Type B pancreatic cell (in vitro differentiated cells): ENCODE measurements at regions not wholly inside any gene's neighbourhood (a gene's known extent, or its start where the extent isn't known, plus 50 kb on each side); places are given as distances from the start of the nearest gene placed in this dataset.
"Not testable (repeated sequence)": the region's sequence is repeated elsewhere in the genome, so short reads cannot be mapped to it uniquely, and the experiment has no call there.

Experiments
- DNase-seq: peaks from one replicate; pipeline ENCODE4 v3.0.0; 2021; ENCODE audit warnings: mixed read lengths; ENCODE audit not compliant: unreplicated experiment; ENCODE audit errors: extremely low spot score
- H3K27ac Mint-ChIP-seq: 2 replicates; pipeline ENCODE4 v1.8.0; 2021; ENCODE audit warnings: mild to moderate bottlenecking, mixed read lengths
- H3K27me3 Mint-ChIP-seq: 2 replicates; pipeline ENCODE4 v1.8.0; 2021; ENCODE audit warnings: mixed read lengths
- H3K36me3 Mint-ChIP-seq: 2 replicates; pipeline ENCODE4 v1.8.0; 2021; ENCODE audit warnings: mixed read lengths
- H3K4me1 Mint-ChIP-seq: one replicate; pipeline ENCODE4 v1.8.0; 2021; ENCODE audit warnings: mixed read lengths; ENCODE audit not compliant: unreplicated experiment
- H3K4me3 Mint-ChIP-seq: 2 replicates; pipeline ENCODE4 v1.8.0; 2021; ENCODE audit warnings: mild to moderate bottlenecking, mixed read lengths
- H3K9me3 Mint-ChIP-seq: 2 replicates; pipeline ENCODE4 v1.8.0; 2021; ENCODE audit warnings: mixed read lengths
- TF ChIP-seq, protein P1 (sequence below): fragments of 200-600 bp; sonication (generic); conservative IDR thresholded peaks from 2 replicates; pipeline ENCODE4 v1.5.0; 2021; ENCODE audit warnings: antibody characterized with exemption, mild to moderate bottlenecking

DNA sequence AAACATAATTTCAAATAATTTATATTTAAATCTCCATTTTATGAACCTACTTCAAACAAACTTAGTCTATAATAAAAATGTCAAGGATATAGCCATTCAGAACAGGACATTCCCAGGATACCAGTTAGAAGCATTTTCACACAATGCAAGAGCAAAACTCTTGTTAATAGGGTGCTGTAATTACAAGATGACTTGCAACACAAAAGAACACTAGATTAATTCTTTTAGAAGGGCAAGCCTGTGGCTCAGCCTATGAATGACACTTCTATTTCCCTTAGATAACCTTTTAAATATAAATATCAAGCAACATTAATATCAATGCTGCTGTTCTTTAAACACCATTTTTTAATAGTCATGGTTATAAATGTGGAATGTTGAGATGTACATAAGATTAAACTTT lies 157.9 kb upstream of the SCN7A start:
- Mint-ChIP-seq H3K4me1 (no peaks in the 10 kb centered on the region), H3K9me3 (peaks cover 10% of the 10 kb centered on the region), H3K27me3 (no peaks in the 10 kb centered on the region), H3K4me3 (no peak overlapping the region), H3K27ac (no peak overlapping the region), H3K36me3 (no peaks in the 10 kb centered on the region)
- TF ChIP-seq, protein P1, sequence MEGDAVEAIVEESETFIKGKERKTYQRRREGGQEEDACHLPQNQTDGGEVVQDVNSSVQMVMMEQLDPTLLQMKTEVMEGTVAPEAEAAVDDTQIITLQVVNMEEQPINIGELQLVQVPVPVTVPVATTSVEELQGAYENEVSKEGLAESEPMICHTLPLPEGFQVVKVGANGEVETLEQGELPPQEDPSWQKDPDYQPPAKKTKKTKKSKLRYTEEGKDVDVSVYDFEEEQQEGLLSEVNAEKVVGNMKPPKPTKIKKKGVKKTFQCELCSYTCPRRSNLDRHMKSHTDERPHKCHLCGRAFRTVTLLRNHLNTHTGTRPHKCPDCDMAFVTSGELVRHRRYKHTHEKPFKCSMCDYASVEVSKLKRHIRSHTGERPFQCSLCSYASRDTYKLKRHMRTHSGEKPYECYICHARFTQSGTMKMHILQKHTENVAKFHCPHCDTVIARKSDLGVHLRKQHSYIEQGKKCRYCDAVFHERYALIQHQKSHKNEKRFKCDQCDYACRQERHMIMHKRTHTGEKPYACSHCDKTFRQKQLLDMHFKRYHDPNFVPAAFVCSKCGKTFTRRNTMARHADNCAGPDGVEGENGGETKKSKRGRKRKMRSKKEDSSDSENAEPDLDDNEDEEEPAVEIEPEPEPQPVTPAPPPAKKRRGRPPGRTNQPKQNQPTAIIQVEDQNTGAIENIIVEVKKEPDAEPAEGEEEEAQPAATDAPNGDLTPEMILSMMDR = no peak
- DNase-seq = no peak

DNA sequence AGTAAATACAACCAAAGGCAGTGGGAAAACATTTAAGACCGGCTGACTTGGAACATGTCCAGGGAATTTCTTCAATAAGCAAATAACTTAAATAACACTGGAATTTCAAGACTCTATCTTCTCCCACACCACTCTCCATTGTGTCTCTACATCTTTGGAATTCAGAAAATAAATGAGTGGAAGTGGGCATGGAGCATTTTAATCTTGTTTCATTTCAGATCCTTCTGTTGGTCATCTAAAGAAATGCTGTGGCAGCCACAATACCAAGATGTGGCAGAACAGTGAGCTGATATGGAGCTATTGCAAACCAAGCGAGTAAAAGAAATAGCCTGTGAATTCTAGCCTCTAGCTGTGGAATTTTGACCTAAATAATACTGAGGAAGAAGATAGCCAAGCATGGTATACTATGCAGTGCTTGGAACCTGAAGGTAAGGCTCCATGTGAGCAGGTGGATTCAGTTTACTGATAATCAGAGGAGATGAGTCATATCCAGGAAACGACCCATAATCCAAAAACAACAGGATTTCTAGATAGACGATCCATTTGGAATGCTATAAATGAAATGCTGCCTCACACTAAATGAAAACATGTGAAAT lies 157.1 kb upstream of the SCN7A start:
- DNase-seq = no peak
- TF ChIP-seq, protein P1 = no peak
- Mint-ChIP-seq H3K27ac (no peak overlapping the region), H3K9me3 (peaks cover 10% of the 10 kb centered on the region), H3K4me1 (no peaks in the 10 kb centered on the region), H3K36me3 (no peaks in the 10 kb centered on the region), H3K4me3 (no peak overlapping the region), H3K27me3 (no peaks in the 10 kb centered on the region)

DNA sequence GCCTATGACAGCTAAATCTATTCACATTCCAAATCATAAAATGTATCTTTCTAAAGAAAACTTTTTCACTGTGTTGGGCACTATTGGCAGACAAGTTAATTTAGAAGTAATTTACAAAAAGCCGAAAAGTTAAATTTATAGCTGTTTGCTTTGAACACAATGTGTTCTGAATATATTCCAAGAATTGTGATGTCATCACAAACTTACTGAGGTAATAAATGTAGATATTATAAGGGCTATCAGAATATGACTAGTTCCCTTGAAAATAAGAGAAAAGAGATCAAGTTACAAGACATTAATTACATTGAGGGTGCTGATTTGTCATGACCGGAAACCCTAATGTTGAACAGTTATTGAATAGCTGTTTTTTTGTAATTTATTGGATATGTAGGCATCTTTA lies 153.9 kb upstream of the SCN7A start:
- Mint-ChIP-seq H3K4me1 (no peaks in the 10 kb centered on the region), H3K9me3 (no peaks in the 10 kb centered on the region), H3K27me3 (no peaks in the 10 kb centered on the region), H3K36me3 (no peaks in the 10 kb centered on the region), H3K4me3 (no peak overlapping the region), H3K27ac (no peak overlapping the region)
- TF ChIP-seq, protein P1 = no peak
- DNase-seq = no peak

DNA sequence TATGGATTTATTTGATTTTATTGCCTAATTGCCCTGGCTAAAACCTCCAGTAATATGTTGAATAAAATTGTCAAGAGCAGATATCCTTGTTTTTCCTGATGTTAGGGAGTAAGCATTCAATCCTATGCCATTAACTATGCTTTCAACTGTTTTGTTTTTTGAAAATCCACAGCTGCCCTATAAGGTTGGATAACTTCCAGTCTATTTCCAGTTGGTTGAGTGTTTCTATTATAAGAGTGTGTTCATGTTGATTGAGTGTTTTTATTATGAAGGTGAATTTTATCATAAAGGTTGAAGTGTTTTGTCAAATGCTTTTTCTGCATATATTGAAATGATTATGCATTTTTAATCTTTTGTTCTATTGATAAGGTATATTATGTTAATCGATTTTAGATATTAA lies 149.9 kb upstream of the SCN7A start:
- Mint-ChIP-seq H3K27ac (no peak overlapping the region), H3K9me3 (no peaks in the 10 kb centered on the region), H3K36me3 (no peaks in the 10 kb centered on the region), H3K27me3 (no peaks in the 10 kb centered on the region), H3K4me3 (no peak overlapping the region), H3K4me1 (no peaks in the 10 kb centered on the region)
- TF ChIP-seq, protein P1 = no peak
- DNase-seq = no peak

DNA sequence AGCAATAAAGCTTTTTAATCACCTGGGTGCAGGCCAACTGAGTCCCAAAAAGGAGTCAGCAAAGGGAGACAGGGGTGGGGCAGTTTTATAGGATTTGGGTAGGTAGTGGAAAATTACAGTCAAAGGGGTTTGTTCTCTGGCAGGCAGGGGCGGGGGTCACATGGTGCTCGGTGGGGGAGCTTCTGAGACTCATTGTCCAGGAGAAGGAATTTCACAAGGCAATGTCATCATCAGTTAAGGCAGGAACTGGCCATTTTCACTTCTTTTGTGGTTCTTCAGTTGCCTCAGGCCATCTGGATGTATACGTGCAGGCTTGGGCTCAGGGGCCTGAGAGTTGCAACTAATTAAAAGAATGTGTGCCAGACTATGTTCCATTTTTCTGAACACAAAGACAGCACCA lies 147.5 kb upstream of the SCN7A start:
- not testable (repeated sequence) for DNase-seq, H3K36me3 Mint-ChIP-seq, H3K27me3 Mint-ChIP-seq, H3K27ac Mint-ChIP-seq, H3K4me1 Mint-ChIP-seq, H3K4me3 Mint-ChIP-seq, H3K9me3 Mint-ChIP-seq

DNA sequence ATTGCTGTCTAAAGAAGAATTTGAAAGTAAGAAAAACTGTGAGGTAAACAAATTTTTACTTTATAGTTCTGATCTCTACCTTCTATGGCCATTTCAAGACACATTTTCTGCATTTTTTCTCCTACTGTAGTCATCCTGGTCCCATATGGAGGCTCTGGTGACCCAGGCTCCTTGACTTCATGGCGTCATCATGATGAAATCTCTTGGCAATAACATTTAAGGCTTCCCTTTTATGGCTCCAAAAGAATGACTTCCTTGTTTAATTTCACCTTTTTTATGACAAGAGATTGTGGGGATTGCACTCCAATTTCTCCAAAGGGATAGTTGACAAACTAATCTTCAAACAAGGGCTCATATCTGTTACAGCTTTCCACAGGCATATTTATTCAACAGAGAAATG lies 143.0 kb upstream of the SCN7A start:
- TF ChIP-seq, protein P1 = no peak

More for the DNA sequence above, 143.0 kb upstream of the SCN7A start:
- H3K36me3 Mint-ChIP-seq = no peaks in the 10 kb centered on the region
- H3K4me1 Mint-ChIP-seq = no peaks in the 10 kb centered on the region
- no peak overlapping the region for H3K4me3 Mint-ChIP-seq
- no peak for DNase-seq
- H3K27me3 Mint-ChIP-seq = no peaks in the 10 kb centered on the region
- H3K27ac Mint-ChIP-seq = no peak overlapping the region
- H3K9me3 Mint-ChIP-seq = peaks cover 4% of the 10 kb centered on the region
